GM12878 (cell line): ENCODE measurements at regions not wholly inside any gene's neighbourhood (a gene's known extent, or its start where the extent isn't known, plus 50 kb on each side); places are given as distances from the start of the nearest gene placed in this dataset.
A peak's percentile ranks its signal among the peaks of the same experiment; 100 is the strongest.

Experiments used
- ATAC-seq: fragments of 200-7000 bp; cut with Tn5 transposase; 3 replicates; pipeline ENCODE4 v1.9.1; 2020; ENCODE audit warnings: mild to moderate bottlenecking, moderate library complexity
- BruUV-seq: library from RNA; stranded (reverse); fragments of 400-500 nt; replicated peaks from 2 replicates; lab custom pipeline; 2021; lab: Mats Ljungman, UMichigan
- CTCF ChIA-PET: fragments of 300-600 bp; sonication (Branson Sonifier 250); formaldehyde crosslinking; extraction: SDS; loops from one replicate; lab custom pipeline; 2021; ENCODE audit warnings: inconsistent platforms; lab: Yijun Ruan, JAX
- POLR2A ChIA-PET: fragments of 350-600 bp; formaldehyde crosslinking; extraction: SDS; loops from one replicate; lab custom pipeline; 2021; ENCODE audit warnings: inconsistent platforms; lab: Charles Lee
- RAD21 ChIA-PET: fragments of 300-600 bp; sonication (Branson Sonifier 250); formaldehyde crosslinking; loops from one replicate; lab custom pipeline; 2023; ENCODE audit warnings: antibody characterized with exemption; ENCODE audit not compliant: unreplicated experiment; lab: Charles Lee
- SMC1A ChIA-PET: fragments of 300-600 bp; sonication (Branson Sonifier 250); formaldehyde crosslinking; loops from one replicate; lab custom pipeline; 2023; ENCODE audit not compliant: unreplicated experiment, uncharacterized antibody; lab: Charles Lee
- DNase-seq: peaks from one replicate; pipeline ENCODE4 v3.0.0-alpha.2; 2011; ENCODE audit warnings: low read depth, low spot score
- FAIRE-seq: peaks from 3 replicates; lab custom pipeline; 2011; peaks lifted over from hg19 to GRCh38; lab: Jason Lieb, UNC
- H2AFZ ChIP-seq: 2 replicates; pipeline ENCODE4 v1.6.0; 2011; ENCODE audit warnings: low read depth, low read length, control low read depth; ENCODE audit not compliant: control insufficient read depth
- H3K27ac ChIP-seq: 2 replicates; pipeline ENCODE4 v1.5.1; 2011; ENCODE audit warnings: control low read depth; ENCODE audit not compliant: control insufficient read depth, insufficient read depth
- H3K27me3 ChIP-seq, 2 experiments: replicated peaks in 1 of 2; 2 replicates each; pipeline versions ENCODE4 v1.6.0 to v1.6.1; 2011; ENCODE audit warnings: low read length in 1 of 2; ENCODE audit not compliant: control insufficient read depth in 2 of 2, insufficient read depth in 2 of 2
- H3K36me3 ChIP-seq, 2 experiments: 2 replicates each; pipeline ENCODE4 v1.5.1; 2011; ENCODE audit warnings: low read length in 1 of 2; ENCODE audit not compliant: control insufficient read depth in 2 of 2, insufficient read depth in 2 of 2
- H3K4me1 ChIP-seq: 2 replicates; pipeline ENCODE4 v1.6.1; 2011; ENCODE audit warnings: mild to moderate bottlenecking, low read length, moderate library complexity, mixed read lengths; ENCODE audit not compliant: control insufficient read depth, insufficient read depth
- H3K4me2 ChIP-seq: 2 replicates; pipeline ENCODE4 v1.6.0; 2011; ENCODE audit warnings: control low read depth; ENCODE audit not compliant: control insufficient read depth, insufficient read depth
- H3K4me3 ChIP-seq: fragments of 200-600 bp; sonication (generic); 2 replicates; pipeline ENCODE4 v1.5.1; 2016
- H3K79me2 ChIP-seq: 2 replicates; pipeline ENCODE4 v1.6.0; 2011; ENCODE audit warnings: low read length; ENCODE audit not compliant: control insufficient read depth, insufficient read depth
- H3K9ac ChIP-seq: 2 replicates; pipeline ENCODE4 v1.8.0; 2011; ENCODE audit warnings: low read length, control low read depth, mixed read lengths; ENCODE audit not compliant: control insufficient read depth, insufficient read depth
- H3K9me3 ChIP-seq: replicated peaks from 3 replicates; pipeline ENCODE4 v1.5.1; 2011; ENCODE audit warnings: mild to moderate bottlenecking, low read length; ENCODE audit not compliant: control insufficient read depth, insufficient read depth
- H4K20me1 ChIP-seq: 2 replicates; pipeline ENCODE4 v1.6.0; 2011; ENCODE audit not compliant: control insufficient read depth, insufficient read depth
- CBFB ChIP-seq: IDR thresholded peaks from 2 replicates; pipeline ENCODE4 v1.6.1; 2016; ENCODE audit warnings: antibody characterized with exemption, low read depth
- CHD2 ChIP-seq: IDR thresholded peaks from 2 replicates; pipeline ENCODE4 v1.6.1; 2011; ENCODE audit warnings: low read depth, low read length, improper control_type of control experiment, borderline replicate concordance
- CREM ChIP-seq: IDR thresholded peaks from 2 replicates; pipeline ENCODE4 v1.6.1; 2014; ENCODE audit warnings: antibody characterized with exemption, low read depth
- CTCF ChIP-seq, 3 experiments: IDR thresholded peaks in 2 of 3; conservative IDR thresholded peaks in 1 of 3; 2 replicates each; pipeline ENCODE4 v1.5.1; 2011; ENCODE audit warnings: low read depth in 3 of 3, low read length in 3 of 3, mild to moderate bottlenecking in 3 of 3, control low read depth in 2 of 3, moderate library complexity in 2 of 3, inconsistent platforms in 1 of 3, mixed read lengths in 1 of 3; ENCODE audit not compliant: control insufficient read depth in 2 of 3, insufficient read depth in 1 of 3; ENCODE audit errors: extremely low read depth in 1 of 3
- KDM1A ChIP-seq: fragments of 200-600 bp; sonication (generic); IDR thresholded peaks from 2 replicates; pipeline ENCODE4 v1.6.1; 2016; ENCODE audit warnings: borderline replicate concordance
- NFYB ChIP-seq: IDR thresholded peaks from 2 replicates; pipeline ENCODE4 v1.6.1; 2011; ENCODE audit warnings: low read depth, mild to moderate bottlenecking, low read length, improper control_type of control experiment, moderate library complexity; ENCODE audit not compliant: insufficient read depth
- POLR2AphosphoS5 ChIP-seq: IDR thresholded peaks from 2 replicates; pipeline ENCODE4 v1.6.1; 2011; ENCODE audit warnings: mild to moderate bottlenecking, low read length, inconsistent platforms
- RAD21 ChIP-seq: IDR thresholded peaks from 2 replicates; pipeline ENCODE4 v1.6.1; 2011; ENCODE audit warnings: mild to moderate bottlenecking, low read depth, low read length, moderate library complexity; ENCODE audit not compliant: insufficient read depth
- SMAD1 ChIP-seq: fragments of 450-650 bp; IDR thresholded peaks from 2 replicates; pipeline ENCODE4 v1.6.1; 2018; ENCODE audit warnings: mild to moderate bottlenecking, low read depth; ENCODE audit not compliant: partially characterized antibody
- SMC3 ChIP-seq: IDR thresholded peaks from 2 replicates; pipeline ENCODE4 v1.6.1; 2011; ENCODE audit warnings: low read length, improper control_type of control experiment, borderline replicate concordance
- SPI1 ChIP-seq: IDR thresholded peaks from 2 replicates; pipeline ENCODE4 v1.6.1; 2011; ENCODE audit warnings: low read depth, mild to moderate bottlenecking, low read length, moderate library complexity, borderline replicate concordance; ENCODE audit not compliant: insufficient read depth
- USF1 ChIP-seq: IDR thresholded peaks from 2 replicates; pipeline ENCODE4 v1.6.1; 2011; ENCODE audit warnings: borderline replicate concordance, low read depth, mild to moderate bottlenecking, moderate library complexity, mixed read lengths, low read length; ENCODE audit not compliant: insufficient read depth; ENCODE audit errors: extremely low read length
- WGBS: methylation state at CpG from one replicate; pipeline ENCODE4 v1.1.6; 2016; ENCODE audit warnings: low lambda C conversion rate; ENCODE audit not compliant: insufficient replicate concordance, insufficient coverage; ENCODE audit errors: missing lambda C conversion rate; 5-methylcytosine and 5-hydroxymethylcytosine counted together
- in situ Hi-C: fragments of 300-500 bp; cut with MboI; formaldehyde crosslinking; loops from 9 replicates; pipeline ENCODE4 v1.14.3; 2018; ENCODE audit warnings: mixed read lengths
- intact Hi-C: fragments of 100-400 bp; cut with micrococcal nuclease; formaldehyde crosslinking; loops from one replicate; pipeline ENCODE4 v1.14.2; 2022; ENCODE audit not compliant: unreplicated experiment

DNA sequence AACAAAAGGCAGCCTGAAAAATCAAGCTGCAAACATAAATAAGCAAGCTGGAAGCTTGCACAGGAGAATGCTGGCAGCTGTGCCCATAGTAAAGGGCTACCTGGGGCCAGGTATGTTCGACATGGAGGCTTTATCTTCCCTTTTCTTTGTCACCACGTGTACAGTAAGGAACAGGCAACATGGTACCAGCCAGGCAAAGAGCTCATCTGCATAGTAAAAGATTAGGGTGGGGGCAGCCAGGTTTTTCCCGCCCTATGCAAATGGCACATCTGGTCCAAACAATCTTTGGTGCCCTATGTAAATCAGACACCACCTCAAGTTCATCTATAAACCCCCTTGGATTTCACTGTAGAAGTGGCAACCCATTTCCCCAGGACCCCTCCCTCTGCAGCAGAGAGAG is 625.1 kb downstream of the TYW1 start:
- 1% methylated on average over 3 of the region's 3 CpGs for WGBS
- Histone ChIP-seq H3K4me2 (no peak overlapping the region), H4K20me1 (no peaks in the 10 kb centered on the region), H3K4me3 (no peak overlapping the region)
- SMC1A ChIA-PET, result interaction anchor here (0.8 kb wide), 1 partner anchor 9 kb away, joined by 3 read pairs; no protein-coding TSS in a partner anchor
- POLR2A ChIA-PET, result no interaction called here
- TF ChIP-seq KDM1A, result no peak
- TF ChIP-seq, all 136 proteins: peak for 0
- no peaks in the 10 kb centered on the region for H3K4me1 ChIP-seq
- DNase-seq (no peak), ATAC-seq (no peak), FAIRE-seq (no peak)
- in situ Hi-C loops (no loop called here), intact Hi-C loops (loop anchor here (10.0 kb wide), 1 partner anchor 247 kb away; no protein-coding TSS in a partner anchor)
- ChIA-PET RAD21 (no interaction called here), CTCF (no interaction called here)
- H3K79me2 ChIP-seq, result no peaks in the 10 kb centered on the region
- no peak overlapping the region for H2AFZ ChIP-seq
- no peak overlapping the region for H3K27ac ChIP-seq
- H3K9me3 ChIP-seq, result no peaks in the 10 kb centered on the region
- no peaks in the 10 kb centered on the region for H3K27me3 ChIP-seq
- no peaks in the 10 kb centered on the region for H3K36me3 ChIP-seq
- H3K9ac ChIP-seq, result no peak overlapping the region
- BruUV-seq, result no TSS peak

- in situ Hi-C loops, result no loop called here
- SMC1A ChIA-PET, result interaction anchor here (0.8 to 1.6 kb wide), 2 partner anchors 1081 to 1977 kb away, joined by 3 to 4 read pairs; no protein-coding TSS in a partner anchor
- no peak overlapping the region for H2AFZ ChIP-seq
- CTCF ChIA-PET, result interaction anchor here (0.7 to 2.2 kb wide), 14 partner anchors 10 to 507 kb away, joined by 3 to 12 read pairs (median 4); no protein-coding TSS in a partner anchor
- WGBS, result under 1% methylated on average over 15 of the region's 15 CpGs
- no peak overlapping the region for H3K9ac ChIP-seq
- ATAC-seq (peak; percentile 81), DNase-seq (no peak)
- no peaks in the 10 kb centered on the region for H3K9me3 ChIP-seq
- no peaks in the 10 kb centered on the region for H3K4me1 ChIP-seq
- no TSS peak for BruUV-seq
- no peak overlapping the region for H3K4me3 ChIP-seq
- no peaks in the 10 kb centered on the region for H3K79me2 ChIP-seq
- H3K27ac ChIP-seq, result no peak overlapping the region
- POLR2A ChIA-PET, result no interaction called here
- TF ChIP-seq SMAD1, result no peak
- TF ChIP-seq NFYB, result no peak
- TF ChIP-seq CTCF (IDR thresholded peaks at IDR 0.05 in 2 of 3, conservative IDR thresholded peaks at IDR 0.05 in 1 of 3; ENCODE audit: control insufficient read depth in 2 of 3, extremely low read depth in 1 of 3, insufficient read depth in 1 of 3, low read depth in 3 of 3, low read length in 3 of 3), result peak; percentile 71 to 81 (median 72)
- TF ChIP-seq SMC3, result peak; percentile 73; the same call in 1 of the 2 replicates
- no peak for TF ChIP-seq POLR2AphosphoS5
- TF ChIP-seq RAD21, result peak; percentile 79
- TF ChIP-seq CREM, result no peak
- no peak for TF ChIP-seq SPI1
- no peak for TF ChIP-seq CBFB
- no peak for TF ChIP-seq CHD2
- no peak for TF ChIP-seq USF1
- TF ChIP-seq, all 136 proteins: peak for 3
- peak; percentile 7 for FAIRE-seq
- H3K27me3 ChIP-seq, result no peaks in the 10 kb centered on the region
- no peak overlapping the region for H3K4me2 ChIP-seq
- RAD21 ChIA-PET, result interaction anchor here (0.9 kb wide), 1 partner anchor 254 kb away, joined by 3 read pairs; no protein-coding TSS in a partner anchor
- no peaks in the 10 kb centered on the region for H3K36me3 ChIP-seq
- intact Hi-C loops, result loop anchor here (10.0 kb wide), 1 partner anchor 250 kb away; no protein-coding TSS in a partner anchor
- no peaks in the 10 kb centered on the region for H4K20me1 ChIP-seq
Measured at GRCh38 chr7:67625257-67625737, 628.7 kb downstream of the TYW1 start.
